ENCODE measurements at regions not wholly inside any gene's neighbourhood (a gene's known extent, or its start where the extent isn't known, plus 50 kb on each side); places are given as distances from the start of the nearest gene placed in this dataset.

DNA sequence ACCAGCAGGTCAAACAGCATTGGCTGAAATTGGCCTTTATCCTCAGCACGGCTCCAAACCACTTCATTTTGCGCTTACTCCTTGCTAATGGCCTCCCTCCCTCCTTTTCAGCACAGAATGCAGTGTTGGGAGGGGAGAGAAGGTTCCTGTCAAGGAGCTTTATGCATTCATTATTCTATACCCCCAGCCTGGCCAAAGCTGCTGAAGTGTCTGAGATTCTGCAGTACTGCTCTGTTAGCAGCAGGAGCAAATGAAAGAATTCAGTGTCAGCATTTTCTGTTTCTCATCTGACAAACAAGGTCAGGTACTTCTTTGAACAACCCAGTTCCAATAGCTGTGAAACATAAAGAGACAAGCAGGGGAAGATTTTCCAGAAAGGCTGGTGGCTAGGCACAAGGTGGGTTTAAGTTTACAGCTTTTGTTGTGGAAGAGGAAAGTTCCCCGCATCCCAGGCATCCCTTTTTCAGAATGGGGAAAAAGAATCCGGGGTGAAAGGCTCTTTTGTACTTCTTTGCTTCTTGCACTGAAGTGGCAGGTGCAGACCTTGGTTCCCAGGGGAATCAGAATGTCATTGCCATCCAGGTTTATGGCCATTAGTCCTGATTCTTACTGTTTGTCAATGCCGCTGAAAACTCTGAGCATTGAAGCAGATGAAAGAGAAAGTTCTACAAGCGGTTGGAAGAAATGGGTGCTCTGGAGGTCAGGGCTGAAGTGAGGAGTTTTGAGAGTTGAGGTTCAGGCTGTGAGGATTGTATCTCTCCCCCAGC is 109.3 kb upstream of the APC start:
- DNase-seq, result no peak

DNA sequence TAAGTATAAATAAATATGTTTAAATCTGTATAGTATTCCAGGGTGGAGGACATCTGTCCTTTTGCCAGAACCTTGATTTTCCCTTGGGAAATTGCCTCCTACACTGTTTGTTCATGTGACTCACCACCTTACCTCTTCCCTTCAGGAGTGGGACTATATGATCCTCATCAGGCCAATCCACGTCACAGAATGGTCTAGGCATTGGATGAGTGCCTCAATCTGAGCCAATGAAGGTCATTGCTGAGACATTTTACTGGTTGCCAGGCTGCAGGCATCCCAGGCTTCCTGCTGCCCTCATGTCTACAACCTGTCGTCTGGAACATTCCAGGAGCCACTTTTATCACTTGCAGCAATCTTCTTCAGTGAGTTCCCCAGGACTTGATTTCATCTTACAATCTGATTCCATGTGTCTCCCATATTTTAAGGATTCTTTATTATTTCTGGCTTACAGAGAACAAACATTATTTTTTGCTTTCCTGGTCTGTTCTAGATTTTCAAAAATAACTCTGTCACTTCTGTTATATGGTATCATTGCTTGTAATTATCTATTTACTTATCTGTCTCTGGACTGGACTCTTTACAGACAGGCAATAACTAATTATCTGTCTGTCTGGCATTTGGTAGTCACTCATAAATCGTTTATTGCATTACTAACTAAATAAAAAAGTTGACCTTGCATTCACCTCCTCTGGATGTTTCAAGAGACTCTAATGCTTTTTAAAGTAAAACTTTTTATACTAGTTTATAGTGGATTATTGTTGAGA is 107.3 kb upstream of the APC start:
- DNase-seq, result no peak

DNA sequence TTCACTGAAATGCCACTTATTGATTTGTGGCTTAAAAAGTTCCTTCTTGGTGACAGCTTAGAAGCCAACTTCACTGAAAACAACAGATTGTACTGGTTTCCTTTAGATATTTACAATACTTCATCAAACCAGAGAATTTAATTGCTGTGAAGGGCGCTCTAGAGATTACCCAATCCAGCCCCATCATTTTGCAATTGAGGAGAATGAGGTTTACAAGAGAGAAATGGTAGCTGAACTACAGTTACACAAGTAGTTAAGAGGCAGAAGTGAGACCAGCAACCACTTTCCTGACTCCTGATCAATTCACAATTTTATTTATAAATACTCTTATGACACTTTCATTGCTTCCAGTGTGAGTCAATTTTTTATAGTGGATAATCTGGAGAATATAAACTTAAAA is 103.5 kb upstream of the APC start:
- no peak for DNase-seq

DNA sequence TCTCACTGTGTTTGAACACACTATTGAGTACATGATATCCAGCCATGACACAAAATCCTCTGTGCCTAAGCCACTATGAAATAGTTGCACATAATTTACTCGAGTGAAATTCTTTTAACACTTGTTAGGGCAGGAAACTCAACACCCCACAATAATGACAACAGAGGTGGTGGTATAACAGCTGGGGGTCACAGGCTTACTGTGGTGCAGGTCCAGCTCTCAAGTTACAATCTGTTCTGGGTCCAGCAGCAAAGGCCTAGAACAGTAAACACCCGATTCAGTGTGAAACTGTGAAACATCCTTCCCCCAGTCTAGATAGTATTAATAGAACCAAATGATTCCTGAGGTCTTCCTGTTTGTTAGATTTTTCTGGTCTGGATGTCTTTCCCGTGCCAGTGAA is 102.9 kb upstream of the APC start:
- no peak for DNase-seq

DNA sequence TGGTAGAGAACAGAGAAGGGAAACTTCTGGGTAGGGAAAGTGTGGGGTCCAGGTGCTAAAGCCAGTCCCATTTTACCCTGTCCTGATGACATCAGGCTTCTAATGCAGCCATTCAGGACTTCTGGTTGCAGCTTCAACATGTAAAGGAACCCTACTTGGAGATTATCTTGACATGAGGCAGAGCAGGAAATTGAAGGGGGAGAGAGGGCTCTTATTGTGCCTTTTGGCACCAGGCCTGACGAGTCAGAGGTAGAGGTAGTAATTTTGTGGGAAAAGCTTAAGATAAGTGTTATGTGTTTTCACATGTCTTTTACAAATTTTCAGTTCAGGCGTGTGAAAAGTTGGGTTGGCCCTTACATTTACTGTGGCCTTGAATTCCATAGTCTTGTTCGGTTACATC is 102.4 kb upstream of the APC start:
- DNase-seq, result no peak

DNA sequence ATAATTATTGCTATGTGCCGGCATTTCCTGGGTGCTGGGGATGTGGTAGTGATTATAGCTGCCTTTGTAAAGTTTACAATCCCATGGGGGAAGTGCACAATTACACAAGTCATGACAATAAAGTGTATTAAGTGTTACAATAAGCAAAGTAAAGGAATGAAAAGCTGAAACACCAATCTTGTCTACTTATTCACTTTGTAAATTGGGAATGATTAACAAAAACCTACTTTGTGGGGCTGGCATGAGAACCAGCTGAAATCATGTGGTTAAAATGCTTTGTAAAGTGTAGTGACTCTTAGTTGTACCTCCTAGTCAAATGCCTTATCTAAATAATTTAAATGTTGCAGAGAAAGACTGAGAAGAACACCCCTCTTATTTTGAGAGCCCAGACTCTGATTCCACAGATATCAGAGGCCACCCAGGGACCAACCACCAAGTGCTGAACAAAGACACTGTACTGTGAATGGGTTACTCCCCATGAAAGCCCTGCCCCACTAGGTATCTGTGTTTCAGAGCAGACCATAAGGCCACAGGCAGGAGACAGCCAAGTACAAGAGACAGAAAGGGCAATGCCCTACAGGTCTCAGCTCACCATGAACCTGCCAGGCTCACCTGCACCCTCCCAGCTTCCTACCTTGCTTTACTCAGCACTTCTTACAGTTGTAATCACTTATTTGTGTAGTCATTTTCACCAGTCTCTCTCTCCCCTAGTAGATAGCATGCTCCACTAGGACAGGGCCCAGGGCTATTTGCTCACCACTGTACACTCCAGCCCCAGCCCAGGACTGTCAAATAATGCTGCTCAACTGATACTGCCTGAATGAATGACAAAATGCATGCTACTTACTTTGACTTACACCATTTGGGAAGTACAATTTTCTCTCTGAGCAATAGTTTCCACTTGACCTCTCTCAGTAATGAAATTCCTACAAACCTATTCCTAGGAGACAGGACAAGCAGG is 101.6 kb upstream of the APC start:
- DNase-seq, result no peak

DNA sequence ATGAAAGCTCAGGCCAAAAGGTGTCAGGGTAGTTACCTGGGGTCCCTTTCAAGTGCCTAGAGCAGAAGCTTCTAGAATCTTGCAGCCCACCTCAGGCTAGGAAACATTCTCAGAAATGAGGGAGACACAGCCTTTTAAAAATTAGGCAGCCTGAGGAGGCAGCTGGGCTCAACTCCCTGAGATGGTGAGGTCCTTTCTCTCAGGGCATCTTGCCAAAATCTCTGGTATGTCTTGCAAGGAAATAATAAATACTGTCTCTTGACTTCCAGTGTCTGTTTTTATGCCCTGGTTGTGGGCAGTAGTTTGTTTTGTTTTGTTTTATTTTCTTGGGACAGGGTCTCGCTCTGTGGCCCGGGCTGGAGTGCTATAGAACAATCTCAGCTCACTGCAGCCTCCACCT is 100.9 kb upstream of the APC start:
- DNase-seq, result no peak

DNA sequence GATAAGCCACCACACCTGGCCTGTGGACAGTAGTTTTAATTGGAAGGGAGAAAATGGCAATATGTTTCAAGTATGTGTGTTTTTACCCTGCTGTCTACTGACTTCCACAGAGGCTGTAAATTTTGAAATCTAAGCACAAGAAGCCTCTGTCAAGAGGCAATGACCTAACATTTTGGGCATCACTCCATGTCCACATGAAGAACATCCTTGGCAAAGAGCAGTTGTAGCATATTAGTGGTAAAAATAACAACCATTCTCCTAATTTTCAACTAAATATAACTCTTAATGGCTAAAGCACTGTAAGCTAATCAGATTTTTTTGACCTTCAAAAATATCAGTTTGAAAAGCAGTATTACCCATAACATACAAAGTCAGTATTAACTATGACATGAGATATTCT is 100.3 kb upstream of the APC start:
- DNase-seq, result no peak

DNA sequence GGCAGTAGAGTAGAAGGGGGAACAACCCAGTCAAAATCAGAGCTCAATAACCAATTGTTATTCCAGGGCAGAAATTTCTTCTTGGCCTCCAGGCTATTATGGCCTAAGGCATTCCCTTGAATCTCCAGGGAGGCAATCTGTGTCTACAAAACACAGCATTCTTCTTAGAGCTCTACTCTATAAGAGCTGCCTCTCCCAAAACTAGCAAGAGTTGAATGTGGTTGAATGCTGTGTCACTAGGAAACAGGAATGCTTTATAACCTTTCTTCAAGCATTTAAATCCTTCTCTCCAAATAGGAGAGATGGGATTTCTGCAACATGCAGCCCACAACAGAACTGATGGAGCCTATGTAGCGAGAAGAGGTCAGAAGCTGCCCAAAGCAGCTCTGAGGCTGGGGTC is 97.1 kb upstream of the APC start:
- DNase-seq, result no peak

DNA sequence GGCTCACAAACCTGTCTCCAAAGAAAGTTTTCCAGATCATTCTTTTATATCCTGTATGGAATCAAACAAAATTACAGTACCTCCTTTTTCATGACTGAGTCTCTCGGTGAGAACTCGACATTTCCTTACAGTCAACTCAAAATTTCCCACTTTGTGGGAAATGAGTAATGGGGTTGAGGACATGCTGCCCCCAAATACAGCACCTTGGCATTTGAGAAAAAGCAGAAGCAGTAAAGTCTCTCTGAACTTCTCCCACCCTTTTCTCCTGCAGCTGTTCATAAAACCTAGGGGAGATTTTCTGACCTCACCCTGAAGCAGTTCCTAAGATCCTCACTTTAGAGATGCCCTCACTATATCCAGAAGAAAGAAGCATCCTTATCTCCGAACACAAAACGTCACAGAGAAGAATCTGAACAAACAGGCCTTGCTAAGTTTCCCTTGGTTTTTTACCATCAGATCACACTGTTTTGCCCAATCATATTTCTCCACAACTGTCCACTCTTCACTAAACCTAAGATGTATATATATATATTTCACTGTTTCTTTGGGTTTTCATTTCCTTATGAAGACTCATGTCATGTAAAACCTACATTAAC is 96.1 kb upstream of the APC start:
- no peak for DNase-seq

DNA sequence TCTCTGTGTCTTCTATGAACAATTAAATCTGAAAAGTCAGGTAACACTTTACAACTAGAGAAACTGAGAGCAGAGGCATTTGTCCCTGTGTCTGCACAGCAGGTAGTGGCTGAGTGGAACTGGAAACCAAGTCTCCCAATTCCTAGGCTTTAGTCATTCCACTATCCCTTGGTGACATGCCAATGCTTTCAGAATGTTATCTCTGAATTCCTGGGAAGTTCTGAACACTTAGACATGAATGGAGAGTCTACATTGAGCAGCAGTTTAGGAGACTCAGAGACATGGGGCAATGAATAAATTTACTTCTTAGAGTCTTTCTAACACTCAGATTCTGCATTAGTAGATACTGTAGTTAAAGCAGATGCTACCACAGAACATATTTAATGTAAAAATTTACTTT is 94.8 kb upstream of the APC start:
- no peak for DNase-seq

DNA sequence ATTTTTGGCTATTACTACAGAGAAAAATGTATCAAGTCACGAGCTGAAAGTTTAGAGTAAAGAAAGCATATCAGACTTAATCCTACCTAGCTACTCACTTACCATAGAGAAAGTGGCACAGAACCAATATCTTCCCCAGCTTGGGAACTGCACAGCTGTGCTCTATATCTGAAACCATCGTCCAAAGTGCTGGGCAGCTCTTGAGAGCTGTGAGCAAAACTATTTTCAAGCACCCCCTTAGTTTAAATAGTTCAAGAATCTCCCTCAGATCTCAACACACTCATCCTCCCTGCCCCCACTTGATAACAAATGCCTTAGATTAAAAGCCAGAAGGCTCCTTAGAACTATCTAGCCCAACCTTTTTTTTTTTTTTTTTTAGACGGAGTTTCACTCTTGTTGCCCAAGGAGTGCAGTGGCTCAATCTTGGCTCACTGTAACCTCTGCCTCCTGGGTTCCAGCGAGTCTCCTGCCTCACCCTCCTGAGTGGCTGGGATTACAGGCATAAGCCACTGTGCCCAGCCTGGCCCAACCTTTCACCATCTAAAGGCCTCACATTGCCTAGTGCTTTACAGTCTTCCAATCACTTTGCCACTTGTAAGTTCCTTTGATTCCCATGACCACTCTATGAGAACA is 94.2 kb upstream of the APC start:
- DNase-seq, result no peak

DNA sequence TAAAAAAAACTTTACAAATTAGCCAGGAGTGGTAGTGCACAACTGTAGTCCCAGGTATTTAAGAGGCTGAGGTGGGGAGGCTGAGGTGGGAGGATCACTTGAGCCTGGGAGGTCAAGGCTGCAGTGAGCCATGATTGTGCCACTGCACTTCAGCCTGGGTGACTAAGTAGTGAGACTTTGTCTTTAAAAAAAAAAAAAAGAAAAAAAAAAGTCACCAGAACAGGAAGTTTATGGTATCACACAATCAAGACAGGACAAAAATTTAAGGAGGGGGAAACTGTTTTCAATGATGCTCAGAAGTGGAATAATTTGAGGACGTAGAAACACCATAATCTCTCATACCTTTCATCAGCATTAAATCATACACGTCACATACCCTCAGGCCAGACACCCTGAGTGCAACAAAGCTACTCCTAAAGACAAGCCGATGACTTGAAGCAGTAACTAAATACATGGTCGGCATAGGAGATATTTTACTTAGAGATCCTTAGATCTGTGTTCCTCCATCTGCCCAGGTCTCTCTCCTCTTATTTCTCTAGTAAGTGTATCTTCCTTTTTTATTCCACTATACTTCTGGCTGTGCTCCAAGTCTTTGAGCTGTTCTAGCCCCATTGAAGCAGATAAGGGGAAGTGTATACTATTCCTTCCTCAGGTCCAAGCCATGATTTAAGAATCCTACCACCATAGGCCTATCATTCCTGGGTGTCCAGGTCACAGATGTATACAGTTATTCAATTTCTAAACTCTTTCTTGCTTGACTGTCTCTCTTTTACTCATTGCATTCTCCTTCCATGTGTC is 91.3 kb upstream of the APC start:
- DNase-seq, result no peak

DNA sequence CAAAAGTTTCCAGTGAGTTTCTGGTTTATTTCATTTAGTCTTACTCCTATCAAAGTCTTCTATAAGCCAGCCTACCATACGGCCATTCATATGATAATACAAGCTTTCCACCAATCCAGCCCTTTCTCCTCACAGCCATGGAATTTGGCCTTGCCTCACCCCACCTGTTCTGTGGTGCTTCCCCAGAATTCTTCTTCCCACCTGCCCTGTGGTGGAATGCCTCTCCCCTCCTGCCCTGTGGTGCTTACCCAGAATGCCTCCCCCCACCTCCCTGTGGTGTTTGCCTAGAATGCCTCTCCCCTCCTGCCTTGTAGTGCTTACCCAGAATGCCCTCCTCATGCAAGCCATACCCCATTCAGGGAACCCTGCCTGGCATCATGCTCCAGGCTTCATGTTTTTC is 90.3 kb upstream of the APC start:
- DNase-seq, result no peak

DNA sequence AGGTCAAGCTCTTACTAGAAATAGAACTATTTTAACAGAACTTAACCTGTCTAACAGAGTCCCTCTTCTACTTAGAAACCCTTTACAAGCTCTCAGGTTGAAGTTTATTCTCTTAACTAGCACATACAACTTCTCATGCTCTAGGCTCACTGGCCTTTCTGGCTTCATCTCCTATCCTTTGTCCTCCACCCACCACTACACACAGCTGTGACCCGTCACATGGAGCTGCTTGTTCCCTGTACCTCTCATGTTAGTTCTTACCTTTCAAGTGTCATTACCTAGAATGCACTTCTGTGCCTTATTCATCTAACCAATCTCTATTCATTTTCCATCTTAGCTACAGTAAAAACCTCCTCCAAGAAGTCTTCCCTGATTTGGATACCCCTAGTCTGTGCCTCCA is 89.4 kb upstream of the APC start:
- no peak for DNase-seq

DNA sequence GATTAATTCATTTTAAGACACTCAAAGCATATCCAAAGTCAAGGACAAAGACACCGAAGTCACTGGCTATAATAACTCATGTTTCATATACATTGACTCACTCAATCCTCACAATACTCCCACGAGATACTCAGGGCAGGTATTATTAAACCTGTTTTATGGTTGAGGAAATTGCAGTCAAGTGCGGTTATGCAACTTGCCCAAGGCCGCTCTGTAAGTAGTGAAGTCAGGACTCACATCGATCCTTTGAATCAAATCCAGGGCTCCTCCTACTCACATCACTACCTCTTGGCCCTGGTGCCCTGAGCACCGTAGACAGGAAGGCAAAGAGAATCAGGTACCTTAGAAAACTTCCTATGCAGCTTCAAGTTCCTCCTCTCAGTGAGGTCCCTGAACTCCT is 87.8 kb upstream of the APC start:
- no peak for DNase-seq

DNA sequence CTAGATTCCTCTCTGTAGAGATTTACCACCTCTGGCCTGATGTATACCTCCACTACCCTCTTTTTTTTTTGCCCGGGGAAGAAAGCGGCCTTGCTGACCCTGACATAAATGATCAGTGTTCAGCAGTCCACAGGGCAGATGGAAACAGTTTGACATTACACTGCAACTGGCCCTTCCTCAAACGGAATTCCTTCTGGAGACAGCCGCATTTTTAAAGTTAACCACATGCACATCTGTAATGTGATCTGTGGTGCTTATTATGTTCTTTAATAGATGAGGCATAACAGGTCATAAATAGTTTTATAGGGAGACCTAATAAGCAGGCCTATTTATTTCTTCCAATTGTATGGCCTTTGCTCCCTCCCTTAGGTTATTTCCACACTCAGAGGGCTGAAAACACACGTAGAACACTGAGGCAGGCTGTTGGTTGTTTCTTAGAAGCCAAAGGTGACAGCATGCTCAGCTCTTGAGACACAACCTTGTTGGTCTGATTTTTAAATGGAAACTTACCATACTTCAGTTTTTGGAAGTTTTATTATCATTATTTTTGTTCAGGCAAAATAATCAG is 84.0 kb upstream of the APC start:
- DNase-seq, result no peak

DNA sequence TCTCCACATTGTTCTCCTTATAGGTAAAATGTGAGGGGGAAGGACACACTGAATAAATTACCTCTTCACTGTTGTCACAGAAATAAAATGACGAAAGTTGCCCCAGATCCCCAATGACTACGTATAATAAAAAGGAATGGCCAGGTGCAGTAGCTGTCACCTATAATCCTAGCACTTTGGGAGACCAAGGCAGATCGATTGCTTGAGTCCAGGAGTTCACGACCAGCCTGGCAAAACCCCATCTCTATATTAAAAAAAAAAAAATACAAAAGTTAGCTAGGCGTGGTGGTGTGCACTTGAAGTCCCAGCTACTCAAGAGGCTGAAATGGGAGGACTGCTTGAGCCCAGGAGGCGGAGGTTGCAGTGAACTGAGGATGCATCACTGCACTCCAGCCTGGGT is 82.2 kb upstream of the APC start:
- no peak for DNase-seq

DNA sequence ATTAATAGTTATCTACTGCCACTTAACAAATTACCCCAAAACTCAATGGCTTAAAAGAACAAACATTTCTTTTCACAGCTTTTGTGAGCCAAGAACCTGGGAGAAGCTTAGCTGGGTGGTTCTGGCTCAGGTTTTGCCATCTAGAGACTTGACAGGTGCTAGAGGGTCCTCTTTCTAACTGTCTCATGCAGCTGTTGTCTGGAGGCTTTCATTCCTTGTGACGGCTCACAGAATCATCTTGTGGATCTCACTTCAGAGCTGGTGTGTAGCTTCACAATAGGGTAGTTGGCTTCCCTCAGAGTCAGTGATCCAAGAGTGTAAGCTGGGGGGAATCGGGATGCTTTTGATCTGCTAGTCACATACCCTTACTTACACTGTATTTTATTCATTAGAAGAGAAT is 81.2 kb upstream of the APC start:
- no peak for DNase-seq

DNA sequence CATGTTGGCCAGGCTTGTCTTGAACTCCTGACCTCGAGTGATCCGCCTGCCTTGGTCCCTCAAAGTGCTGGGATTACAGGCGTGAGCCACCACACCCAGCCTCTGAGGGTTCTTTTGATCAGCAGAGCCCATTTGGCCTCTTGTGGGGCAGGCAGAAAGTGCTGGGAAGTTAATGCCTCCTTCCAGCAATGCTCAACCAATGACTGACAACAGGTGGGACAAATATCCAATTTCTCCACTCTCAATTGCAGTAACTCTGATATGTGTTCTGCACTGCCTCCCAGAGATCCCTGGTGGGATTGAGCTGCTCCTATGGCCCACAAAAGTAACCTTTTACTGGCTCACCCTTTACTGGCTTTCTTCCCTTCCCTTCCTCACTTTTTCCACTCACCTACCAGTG is 79.9 kb upstream of the APC start:
- DNase-seq, result no peak

DNA sequence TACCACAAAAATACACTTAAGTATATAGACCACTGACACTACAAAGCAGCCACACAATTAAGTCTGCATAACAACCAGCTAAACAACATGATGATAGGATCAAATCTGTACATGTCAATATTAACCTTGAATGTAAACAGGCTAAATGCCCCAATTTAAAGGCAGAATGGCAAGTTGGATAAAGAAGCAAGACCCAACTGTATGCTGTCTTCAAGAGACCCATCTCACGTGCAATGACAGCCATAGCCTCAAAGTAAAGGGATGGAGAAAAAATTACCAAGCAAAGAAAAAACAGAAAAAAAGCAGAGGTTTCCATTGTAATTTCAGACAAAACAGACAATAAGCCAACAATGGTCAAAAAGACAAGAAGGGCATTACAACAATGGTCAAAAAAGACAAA is 77.3 kb upstream of the APC start:
- no peak for DNase-seq

DNA sequence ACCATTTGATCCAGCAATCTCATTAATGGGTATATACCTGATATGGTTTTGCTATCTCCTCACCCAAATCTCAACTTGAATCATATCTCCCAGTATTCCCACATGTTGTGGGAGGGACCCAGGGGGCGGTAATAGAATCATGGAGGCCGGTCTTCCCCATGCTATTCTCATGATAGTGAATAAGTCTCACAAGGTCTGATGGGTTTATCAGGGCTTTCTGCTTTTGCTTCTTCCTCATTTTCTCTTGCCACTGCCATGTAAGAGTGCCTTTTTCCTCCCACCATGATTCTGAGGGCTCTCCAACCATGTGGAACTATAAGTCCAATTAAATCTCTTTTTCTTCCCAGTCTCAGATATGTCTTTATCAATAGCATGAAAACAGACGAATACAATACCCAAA is 74.5 kb upstream of the APC start:
- no peak for DNase-seq
